ENCODE measurements at regions not wholly inside any gene's neighbourhood (a gene's known extent, or its start where the extent isn't known, plus 50 kb on each side); places are given as distances from the start of the nearest gene placed in this dataset.

- DNase-seq (no peak), ATAC-seq (ENCODE audit: insufficient read depth, low FRiP score) (no peak)
- Histone ChIP-seq H3K27ac (ENCODE audit: low read depth in 1 of 2, low read length in 1 of 2) (no peak overlapping the region), H3K4me1 (ENCODE audit: control insufficient read depth in 5 of 5, insufficient read depth in 5 of 5, low read length in 5 of 5) (no peaks in the 10 kb centered on the region), H3K27me3 (ENCODE audit: control insufficient read depth in 3 of 3, insufficient read depth in 3 of 3, low read length in 2 of 3) (no peaks in the 10 kb centered on the region), H3K36me3 (ENCODE audit: control insufficient read depth in 4 of 4, insufficient read depth in 4 of 4, low read length in 4 of 4) (no peaks in the 10 kb centered on the region), H3K9me3 (ENCODE audit: control insufficient read depth in 4 of 4, insufficient read depth in 3 of 4, low read length in 3 of 4) (no peaks in the 10 kb centered on the region), H3K9ac (ENCODE audit: insufficient read depth in 1 of 2, low read length in 2 of 2) (no peak overlapping the region), H3K4me3 (no peak overlapping the region)
- WGBS, 2 donors: 84 to 89% methylated on average over 5 of the region's 5 CpGs
- TF ChIP-seq CTCF (IDR thresholded peaks at IDR 0.05; ENCODE audit: control extremely low read depth, extremely low read depth): no peak
Measured at GRCh38 chr13:74251778-74252519, 117.7 kb upstream of the KLF12 start.

GRCh38 chr13:74250738-74251190, 116.6 kb upstream of the KLF12 start:
- no peak for DNase-seq
- Histone ChIP-seq H3K27me3 (ENCODE audit: control insufficient read depth in 3 of 3, insufficient read depth in 3 of 3, low read length in 2 of 3) (no peaks in the 10 kb centered on the region), H3K4me3 (no peak overlapping the region), H3K36me3 (ENCODE audit: control insufficient read depth in 4 of 4, insufficient read depth in 4 of 4, low read length in 4 of 4) (no peaks in the 10 kb centered on the region), H3K9me3 (ENCODE audit: control insufficient read depth in 4 of 4, insufficient read depth in 3 of 4, low read length in 3 of 4) (no peaks in the 10 kb centered on the region), H3K27ac (ENCODE audit: low read depth in 1 of 2, low read length in 1 of 2) (no peak overlapping the region), H3K9ac (ENCODE audit: insufficient read depth in 1 of 2, low read length in 2 of 2) (no peak overlapping the region), H3K4me1 (ENCODE audit: control insufficient read depth in 5 of 5, insufficient read depth in 5 of 5, low read length in 5 of 5) (peaks cover 0 to 8% (median 0%) of the 10 kb centered on the region in 5 donors)
- no peak for TF ChIP-seq CTCF (IDR thresholded peaks at IDR 0.05; ENCODE audit: control extremely low read depth, extremely low read depth)
- ATAC-seq (ENCODE audit: insufficient read depth, low FRiP score): no peak
- 73 to 75% methylated on average over 2 of the region's 2 CpGs for WGBS, 2 donors

- Histone ChIP-seq H3K4me3 (no peak overlapping the region), H3K27ac (ENCODE audit: low read depth in 1 of 2, low read length in 1 of 2) (no peak overlapping the region), H3K9ac (ENCODE audit: insufficient read depth in 1 of 2, low read length in 2 of 2) (no peak overlapping the region), H3K9me3 (ENCODE audit: control insufficient read depth in 4 of 4, insufficient read depth in 3 of 4, low read length in 3 of 4) (no peaks in the 10 kb centered on the region), H3K27me3 (ENCODE audit: control insufficient read depth in 3 of 3, insufficient read depth in 3 of 3, low read length in 2 of 3) (no peaks in the 10 kb centered on the region), H3K4me1 (ENCODE audit: control insufficient read depth in 5 of 5, insufficient read depth in 5 of 5, low read length in 5 of 5) (peaks cover 0 to 8% (median 0%) of the 10 kb centered on the region in 5 donors), H3K36me3 (ENCODE audit: control insufficient read depth in 4 of 4, insufficient read depth in 4 of 4, low read length in 4 of 4) (no peaks in the 10 kb centered on the region)
- no peak for ATAC-seq (ENCODE audit: insufficient read depth, low FRiP score)
- DNase-seq: no peak
- 91 to 94% methylated on average over 4 of the region's 4 CpGs for WGBS, 2 donors
- TF ChIP-seq CTCF (IDR thresholded peaks at IDR 0.05; ENCODE audit: control extremely low read depth, extremely low read depth): no peak
Measured at GRCh38 chr13:74248477-74248876, 114.3 kb upstream of the KLF12 start.
